ENCODE measurements at regions not wholly inside any gene's neighbourhood (a gene's known extent, or its start where the extent isn't known, plus 50 kb on each side); places are given as distances from the start of the nearest gene placed in this dataset.

DNA sequence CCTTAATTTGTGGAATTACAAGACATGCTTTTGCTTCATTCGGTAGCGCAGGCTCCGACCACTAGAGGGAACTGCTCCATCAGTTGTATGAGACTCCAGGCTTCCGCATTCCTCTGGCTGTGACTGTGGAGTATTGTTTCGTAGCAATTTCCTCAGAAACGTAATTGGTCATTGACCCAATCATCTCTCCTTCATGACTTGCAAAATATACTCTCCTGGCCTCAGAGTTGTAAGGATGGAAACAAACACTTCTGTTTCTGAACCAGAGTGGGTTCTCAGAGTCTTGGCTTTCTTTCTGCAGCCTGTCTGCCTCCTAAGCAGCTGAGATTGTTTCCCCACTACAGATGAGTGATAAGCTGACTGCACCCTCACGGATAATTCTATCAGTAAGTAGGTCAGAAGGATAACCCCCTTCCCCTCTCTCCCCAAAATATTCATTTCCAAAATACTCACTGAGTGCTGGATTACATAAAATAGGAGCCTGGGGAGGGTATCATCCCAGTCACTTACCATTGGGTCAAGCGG, 146.8 kb upstream of the ZC3H12C start:
- intact Hi-C loops (cut with micrococcal nuclease; ENCODE audit: unreplicated experiment): loop anchor here (1.0 to 5.0 kb wide), 4 partner anchors 147 to 486 kb away; partner anchors contain the start of gene ZC3H12C
- in situ Hi-C loops (cut with HindIII; ENCODE audit: extremely low pct_ligation_motif_present, low pct_unique_long_range_greater_than_20kb): loop anchor here (25.0 kb wide), 1 partner anchor 1259 kb away; no protein-coding TSS in a partner anchor
- no peaks in the 10 kb centered on the region for H4K20me1 ChIP-seq (ENCODE audit: insufficient read depth, low read length)
- H3K9ac ChIP-seq (ENCODE audit: insufficient read depth, low read depth, low read length): 0 out of 2 replicates have a peak overlapping the region, but pooled peaks have one; percentile 24
- H2AFZ ChIP-seq (ENCODE audit: low read length): peak overlapping the region; percentile 92
- H3K4me1 ChIP-seq (ENCODE audit: insufficient read depth, low read length): 0 out of 2 replicates have a peak, but pooled peaks cover 12% of the 10 kb centered on the region
- peak; percentile 89 for FAIRE-seq
- H3K27me3 ChIP-seq (ENCODE audit: control insufficient read depth in 1 of 2, insufficient read depth in 2 of 2, low read length in 2 of 2): no peaks in the 10 kb centered on the region; a peak in 2 of 5 replicates
- peak overlapping the region; percentile 35 to 47 (median 44); a peak in 4 of 6 replicates for H3K4me3 ChIP-seq (replicated peaks in 1 of 3; ENCODE audit: insufficient read depth in 1 of 3, low read depth in 2 of 3, low read length in 3 of 3)
- peak; percentile 78 for DNase-seq (ENCODE audit: low spot score)
- ATAC-seq: peak; percentile 100
- no peaks in the 10 kb centered on the region for H3K9me3 ChIP-seq (ENCODE audit: low read length)
- peak overlapping the region; percentile 81 for H3K4me2 ChIP-seq (ENCODE audit: low read depth, low read length)
- H3K27ac ChIP-seq (ENCODE audit: extremely low read length, insufficient read depth, low read length): no peak overlapping the region
- no TSS peak for BruUV-seq (replicated peaks)
- H3K36me3 ChIP-seq (replicated peaks in 1 of 2; ENCODE audit: control insufficient read depth in 1 of 2, insufficient read depth in 2 of 2, low read length in 2 of 2): no peaks in the 10 kb centered on the region
- no peaks in the 10 kb centered on the region for H3K79me2 ChIP-seq (ENCODE audit: insufficient read depth, low read length)
- 12% methylated on average over 8 of the region's 8 CpGs for WGBS (ENCODE audit: low lambda C conversion rate)
- CTCF ChIA-PET (ENCODE audit: low intra/inter-chr PET ratio, low total read pairs): interaction anchor here (1.2 kb wide), 1 partner anchor 255 kb away, joined by 4 read pairs; no protein-coding TSS in a partner anchor
- POLR2A ChIA-PET: no interaction called here
- TF ChIP-seq ELF1 (CRISPR knock-in tag; IDR thresholded peaks at IDR 0.05): peak; percentile 97
- TF ChIP-seq PHF20 (CRISPR knock-in tag; IDR thresholded peaks at IDR 0.05): peak; percentile 30; the same call in 1 of the 2 replicates
- no peak for TF ChIP-seq PHB2 (IDR thresholded peaks at IDR 0.05; ENCODE audit: partially characterized antibody)
- TF ChIP-seq GMEB1 (CRISPR knock-in tag; IDR thresholded peaks at IDR 0.05; ENCODE audit: borderline replicate concordance): peak; percentile 14; the same call in 1 of the 2 replicates
- 0 out of 2 replicates have a peak, but pooled peaks have one; percentile 15 for TF ChIP-seq SOX5 (CRISPR knock-in tag; IDR thresholded peaks at IDR 0.05; ENCODE audit: borderline replicate concordance)
- TF ChIP-seq ELF3 (CRISPR knock-in tag; IDR thresholded peaks at IDR 0.05): peak; percentile 97
- TF ChIP-seq GABPB1 (CRISPR knock-in tag; IDR thresholded peaks at IDR 0.05): peak; percentile 29; the same call in 1 of the 2 replicates
- peak; percentile 51; the same call in 1 of the 2 replicates for TF ChIP-seq RAD21 (CRISPR knock-in tag; IDR thresholded peaks at IDR 0.05)
- peak; percentile 59; the same call in 1 of the 2 replicates for TF ChIP-seq ZMYM4 (CRISPR knock-in tag; IDR thresholded peaks at IDR 0.05)
- peak; percentile 98 for TF ChIP-seq TEAD3 (CRISPR knock-in tag; optimal IDR thresholded peaks at IDR 0.05; ENCODE audit: borderline replicate concordance)
- TF ChIP-seq, protein P1, sequence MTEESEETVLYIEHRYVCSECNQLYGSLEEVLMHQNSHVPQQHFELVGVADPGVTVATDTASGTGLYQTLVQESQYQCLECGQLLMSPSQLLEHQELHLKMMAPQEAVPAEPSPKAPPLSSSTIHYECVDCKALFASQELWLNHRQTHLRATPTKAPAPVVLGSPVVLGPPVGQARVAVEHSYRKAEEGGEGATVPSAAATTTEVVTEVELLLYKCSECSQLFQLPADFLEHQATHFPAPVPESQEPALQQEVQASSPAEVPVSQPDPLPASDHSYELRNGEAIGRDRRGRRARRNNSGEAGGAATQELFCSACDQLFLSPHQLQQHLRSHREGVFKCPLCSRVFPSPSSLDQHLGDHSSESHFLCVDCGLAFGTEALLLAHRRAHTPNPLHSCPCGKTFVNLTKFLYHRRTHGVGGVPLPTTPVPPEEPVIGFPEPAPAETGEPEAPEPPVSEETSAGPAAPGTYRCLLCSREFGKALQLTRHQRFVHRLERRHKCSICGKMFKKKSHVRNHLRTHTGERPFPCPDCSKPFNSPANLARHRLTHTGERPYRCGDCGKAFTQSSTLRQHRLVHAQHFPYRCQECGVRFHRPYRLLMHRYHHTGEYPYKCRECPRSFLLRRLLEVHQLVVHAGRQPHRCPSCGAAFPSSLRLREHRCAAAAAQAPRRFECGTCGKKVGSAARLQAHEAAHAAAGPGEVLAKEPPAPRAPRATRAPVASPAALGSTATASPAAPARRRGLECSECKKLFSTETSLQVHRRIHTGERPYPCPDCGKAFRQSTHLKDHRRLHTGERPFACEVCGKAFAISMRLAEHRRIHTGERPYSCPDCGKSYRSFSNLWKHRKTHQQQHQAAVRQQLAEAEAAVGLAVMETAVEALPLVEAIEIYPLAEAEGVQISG (CRISPR knock-in tag; IDR thresholded peaks at IDR 0.05): peak; percentile 52; the same call in 1 of the 2 replicates
- TF ChIP-seq SAP130 (CRISPR knock-in tag; IDR thresholded peaks at IDR 0.05; ENCODE audit: low read depth): peak; percentile 44
- no peak for TF ChIP-seq MTF2 (CRISPR knock-in tag; IDR thresholded peaks at IDR 0.05; ENCODE audit: borderline replicate concordance)
- no peak for TF ChIP-seq FOXO4 (CRISPR knock-in tag; conservative IDR thresholded peaks at IDR 0.05)
- TF ChIP-seq ELF4 (CRISPR knock-in tag; IDR thresholded peaks at IDR 0.05; ENCODE audit: borderline replicate concordance): peak; percentile 69; the same call in 1 of the 2 replicates
- no peak for TF ChIP-seq SATB2 (CRISPR knock-in tag; IDR thresholded peaks at IDR 0.05)
- no peak for TF ChIP-seq SRSF1 (optimal IDR thresholded peaks at IDR 0.05; ENCODE audit: low read depth, low read length)
- peak; percentile 83 for TF ChIP-seq CTCF (CRISPR knock-in tag; IDR thresholded peaks at IDR 0.05)

Measured in HepG2 (cell line).